HFFc6 (cell line): ENCODE measurements at regions not wholly inside any gene's neighbourhood (a gene's known extent, or its start where the extent isn't known, plus 50 kb on each side); places are given as distances from the start of the nearest gene placed in this dataset.

ENCODE experiments used
- DNase-seq: peaks from one replicate; pipeline ENCODE4 v3.0.0-alpha.2; 2018
- H3K27ac Mint-ChIP-seq: 2 replicates; pipeline ENCODE4 v1.8.0; 2020; ENCODE audit warnings: mild to moderate bottlenecking, mixed read lengths
- H3K27me3 Mint-ChIP-seq: 2 replicates; pipeline ENCODE4 v1.8.0; 2021; ENCODE audit warnings: mild to moderate bottlenecking, moderate library complexity, mixed read lengths; ENCODE audit not compliant: insufficient read depth
- H3K36me3 Mint-ChIP-seq: 2 replicates; pipeline ENCODE4 v1.8.0; 2021; ENCODE audit warnings: low read depth, mixed read lengths
- H3K4me1 Mint-ChIP-seq: 2 replicates; pipeline ENCODE4 v1.8.0; 2020; ENCODE audit warnings: low read depth, mixed read lengths
- H3K4me3 Mint-ChIP-seq: 2 replicates; pipeline ENCODE4 v1.8.0; 2020; ENCODE audit warnings: mild to moderate bottlenecking, moderate library complexity, mixed read lengths
- H3K9me3 Mint-ChIP-seq: 2 replicates; pipeline ENCODE4 v1.8.0; 2020; ENCODE audit warnings: mild to moderate bottlenecking, mixed read lengths
- TF ChIP-seq, protein P1 (sequence below): fragments of 200-600 bp; sonication (generic); IDR thresholded peaks from 2 replicates; pipeline ENCODE4 v1.5.0; 2021; ENCODE audit warnings: antibody characterized with exemption, mild to moderate bottlenecking

DNA sequence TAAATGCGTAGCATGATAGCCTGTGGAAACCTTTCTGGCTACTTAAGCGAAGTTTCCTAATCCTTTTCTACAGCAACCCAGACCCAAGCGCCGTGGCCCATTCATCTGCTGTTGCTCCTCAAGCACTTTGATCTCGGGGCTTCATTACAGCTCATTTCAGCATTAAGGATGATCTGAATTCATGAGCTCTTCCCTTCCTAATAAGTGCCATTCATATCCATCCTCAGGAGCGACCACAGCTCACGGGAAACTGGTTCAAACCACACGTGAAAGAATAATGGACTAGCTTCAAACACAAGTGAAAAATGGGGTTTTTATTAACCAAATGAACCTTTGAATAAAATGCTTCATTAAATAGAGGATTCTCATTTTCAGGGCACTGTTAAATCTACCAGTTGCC lies 202.6 kb upstream of the LEF1 start:
- no peak for DNase-seq
- Mint-ChIP-seq H3K36me3 (no peaks in the 10 kb centered on the region), H3K4me1 (no peaks in the 10 kb centered on the region), H3K27ac (no peak overlapping the region), H3K27me3 (peaks cover 41% of the 10 kb centered on the region; the same call in 1 of the 2 replicates), H3K9me3 (no peaks in the 10 kb centered on the region), H3K4me3 (no peak overlapping the region)
- TF ChIP-seq, protein P1, sequence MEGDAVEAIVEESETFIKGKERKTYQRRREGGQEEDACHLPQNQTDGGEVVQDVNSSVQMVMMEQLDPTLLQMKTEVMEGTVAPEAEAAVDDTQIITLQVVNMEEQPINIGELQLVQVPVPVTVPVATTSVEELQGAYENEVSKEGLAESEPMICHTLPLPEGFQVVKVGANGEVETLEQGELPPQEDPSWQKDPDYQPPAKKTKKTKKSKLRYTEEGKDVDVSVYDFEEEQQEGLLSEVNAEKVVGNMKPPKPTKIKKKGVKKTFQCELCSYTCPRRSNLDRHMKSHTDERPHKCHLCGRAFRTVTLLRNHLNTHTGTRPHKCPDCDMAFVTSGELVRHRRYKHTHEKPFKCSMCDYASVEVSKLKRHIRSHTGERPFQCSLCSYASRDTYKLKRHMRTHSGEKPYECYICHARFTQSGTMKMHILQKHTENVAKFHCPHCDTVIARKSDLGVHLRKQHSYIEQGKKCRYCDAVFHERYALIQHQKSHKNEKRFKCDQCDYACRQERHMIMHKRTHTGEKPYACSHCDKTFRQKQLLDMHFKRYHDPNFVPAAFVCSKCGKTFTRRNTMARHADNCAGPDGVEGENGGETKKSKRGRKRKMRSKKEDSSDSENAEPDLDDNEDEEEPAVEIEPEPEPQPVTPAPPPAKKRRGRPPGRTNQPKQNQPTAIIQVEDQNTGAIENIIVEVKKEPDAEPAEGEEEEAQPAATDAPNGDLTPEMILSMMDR: no peak

DNA sequence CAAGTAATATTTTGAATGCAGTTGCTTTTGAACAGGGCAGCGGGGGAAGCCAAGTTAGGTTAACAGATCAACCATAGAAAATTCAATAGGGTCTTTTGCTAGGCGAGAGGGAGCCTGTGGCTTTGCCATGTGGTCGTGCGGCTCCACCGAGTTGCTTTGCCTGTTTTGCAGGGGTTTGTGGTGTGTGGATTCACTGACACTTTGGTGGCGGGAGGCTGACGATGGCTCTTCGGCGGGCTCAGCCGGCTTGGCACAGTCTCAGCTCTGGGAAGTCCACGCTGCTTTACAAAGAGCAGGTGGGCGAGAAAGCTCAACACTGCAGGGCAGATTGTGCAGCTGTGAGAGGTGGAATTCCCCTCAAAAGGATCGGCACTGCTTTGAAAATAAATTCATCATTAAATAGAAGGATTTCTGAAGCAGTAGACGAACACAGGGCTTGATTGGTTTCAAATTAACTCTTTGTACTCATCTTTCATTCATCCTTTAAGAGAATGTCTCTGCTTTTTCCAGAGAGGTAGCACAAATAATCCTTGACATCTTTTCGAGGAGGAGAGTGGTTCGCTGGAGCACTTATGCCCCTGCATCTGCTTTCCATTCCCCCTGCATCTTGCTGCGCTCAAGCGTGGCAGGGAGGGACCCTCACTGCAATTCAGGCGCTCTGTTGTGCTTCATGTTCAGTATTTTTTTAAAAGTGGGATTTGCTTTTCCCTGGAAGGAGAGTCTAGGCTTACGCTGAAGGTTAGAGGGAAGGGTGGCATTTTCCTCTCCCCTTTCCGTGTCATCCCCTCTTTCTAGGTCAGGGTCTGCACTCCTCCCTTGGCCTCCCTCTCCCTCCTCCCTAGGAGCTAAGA lies 201.8 kb upstream of the LEF1 start:
- H3K9me3 Mint-ChIP-seq: no peaks in the 10 kb centered on the region
- no peak for DNase-seq
- no peaks in the 10 kb centered on the region for H3K4me1 Mint-ChIP-seq
- no peak overlapping the region for H3K4me3 Mint-ChIP-seq
- peaks cover 39% of the 10 kb centered on the region; the same call in 1 of the 2 replicates for H3K27me3 Mint-ChIP-seq
- H3K27ac Mint-ChIP-seq: no peak overlapping the region
- TF ChIP-seq, protein P1: no peak
- H3K36me3 Mint-ChIP-seq: no peaks in the 10 kb centered on the region

DNA sequence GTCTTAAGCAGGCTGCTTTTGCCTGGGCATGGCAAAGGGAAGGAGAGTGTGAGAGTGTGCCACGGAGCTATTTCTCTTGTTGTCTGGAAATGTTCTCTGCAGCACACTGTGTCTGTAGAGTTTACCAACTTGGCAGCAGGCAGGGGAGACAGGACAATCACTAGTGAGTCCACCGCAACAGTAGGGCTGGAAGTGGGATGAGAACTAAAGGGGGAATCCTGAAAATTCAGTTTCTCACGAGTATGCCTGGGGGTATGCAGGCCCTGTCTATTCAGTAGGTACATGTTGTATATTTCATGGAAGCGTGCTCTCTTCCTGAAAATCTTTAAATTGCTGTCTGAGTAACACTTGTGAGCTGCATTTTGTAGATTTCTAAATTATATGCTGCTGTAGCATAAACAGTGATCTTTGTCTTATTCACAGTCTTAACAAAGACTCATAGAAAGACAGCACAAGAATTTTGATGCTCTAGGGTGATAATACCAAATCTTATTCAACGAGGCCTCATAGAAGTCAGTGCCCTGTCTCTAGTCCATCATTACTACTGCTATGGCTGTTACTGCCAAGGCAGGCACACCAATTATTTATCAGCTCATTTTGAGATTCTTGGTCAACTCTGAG lies 200.4 kb upstream of the LEF1 start:
- no peak for DNase-seq
- H3K36me3 Mint-ChIP-seq: no peaks in the 10 kb centered on the region
- no peaks in the 10 kb centered on the region for H3K4me1 Mint-ChIP-seq
- H3K27me3 Mint-ChIP-seq: peaks cover 39% of the 10 kb centered on the region; the same call in 1 of the 2 replicates
- no peaks in the 10 kb centered on the region for H3K9me3 Mint-ChIP-seq
- H3K4me3 Mint-ChIP-seq: no peak overlapping the region
- TF ChIP-seq, protein P1: no peak
- no peak overlapping the region for H3K27ac Mint-ChIP-seq

DNA sequence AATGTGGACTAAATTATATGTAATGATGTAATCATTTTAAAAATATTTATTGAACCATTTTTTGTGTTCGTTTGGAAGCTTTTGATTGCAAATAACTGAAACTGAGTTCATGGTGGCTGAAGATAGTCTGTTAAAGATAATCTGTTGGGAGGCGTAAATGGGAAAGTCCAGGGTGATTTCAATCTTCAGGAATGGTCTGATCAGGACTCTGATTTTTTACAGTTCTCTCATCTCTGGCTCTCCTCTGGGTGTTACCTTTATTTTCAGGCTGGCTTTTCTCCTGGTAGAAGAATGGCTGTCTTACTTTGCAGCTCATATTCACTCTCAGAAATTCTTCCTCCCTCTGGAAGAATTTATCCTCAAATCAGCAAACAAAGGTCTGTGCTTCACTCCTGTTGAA lies 199.0 kb upstream of the LEF1 start:
- no peaks in the 10 kb centered on the region; the same call in 1 of the 2 replicates for H3K9me3 Mint-ChIP-seq
- DNase-seq: no peak
- TF ChIP-seq, protein P1: no peak
- H3K27me3 Mint-ChIP-seq: peaks cover 33% of the 10 kb centered on the region; the same call in 1 of the 2 replicates
- H3K36me3 Mint-ChIP-seq: no peaks in the 10 kb centered on the region
- H3K27ac Mint-ChIP-seq: no peak overlapping the region
- no peaks in the 10 kb centered on the region for H3K4me1 Mint-ChIP-seq
- H3K4me3 Mint-ChIP-seq: no peak overlapping the region

DNA sequence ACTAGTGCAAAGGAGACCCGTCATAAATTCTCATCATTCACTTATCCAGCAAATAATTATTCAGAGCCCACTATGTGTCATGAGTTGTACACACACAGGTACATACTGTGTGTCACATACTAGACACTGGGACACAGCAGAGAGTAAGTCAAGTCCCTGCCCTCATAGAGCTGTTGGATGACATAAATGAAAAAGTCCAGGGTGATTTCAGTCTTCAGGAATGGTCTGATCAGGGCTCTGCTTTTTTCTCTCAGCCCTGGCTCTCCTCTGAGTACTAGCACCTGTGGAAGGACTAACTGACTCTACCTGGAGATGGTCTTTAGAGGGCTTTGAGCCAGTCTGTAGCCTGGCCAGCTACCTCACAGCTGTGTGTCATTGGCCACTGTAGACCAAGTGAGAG lies 198.0 kb upstream of the LEF1 start:
- TF ChIP-seq, protein P1: no peak
- no peak overlapping the region for H3K4me3 Mint-ChIP-seq
- no peaks in the 10 kb centered on the region; the same call in 1 of the 2 replicates for H3K9me3 Mint-ChIP-seq
- H3K27me3 Mint-ChIP-seq: peaks cover 33% of the 10 kb centered on the region; the same call in 1 of the 2 replicates
- H3K36me3 Mint-ChIP-seq: no peaks in the 10 kb centered on the region
- no peak overlapping the region for H3K27ac Mint-ChIP-seq
- H3K4me1 Mint-ChIP-seq: peaks cover 8% of the 10 kb centered on the region; the same call in 1 of the 2 replicates
- no peak for DNase-seq
